Gastroesophageal sphincter (tissue), 3 donors: ENCODE measurements at regions not wholly inside any gene's neighbourhood (a gene's known extent, or its start where the extent isn't known, plus 50 kb on each side); places are given as distances from the start of the nearest gene placed in this dataset.

Experiments used
- POLR2A ChIP-seq, 2 donors: fragments of 450-650 bp; IDR thresholded peaks; one replicate each; pipeline ENCODE4 v1.6.1; 2017; ENCODE audit warnings: antibody characterized with exemption in 2 of 2, mild to moderate bottlenecking in 2 of 2, moderate library complexity in 1 of 2
- POLR2AphosphoS5 ChIP-seq: sonication (generic); formaldehyde crosslinking; IDR thresholded peaks from one replicate; pipeline ENCODE4 v1.6.1; 2017; ENCODE audit warnings: antibody characterized with exemption
- TF ChIP-seq, protein P1 (sequence below), 4 experiments: fragments of 200-600 bp in 2 of 4; fragments of 450-650 bp in 2 of 4; sonication (generic) in 1 of 4; IDR thresholded peaks; one replicate each; pipeline ENCODE4 v1.5.1; 2017 to 2019; ENCODE audit warnings: antibody characterized with exemption in 4 of 4, mild to moderate bottlenecking in 2 of 4, moderate library complexity in 2 of 4

DNA sequence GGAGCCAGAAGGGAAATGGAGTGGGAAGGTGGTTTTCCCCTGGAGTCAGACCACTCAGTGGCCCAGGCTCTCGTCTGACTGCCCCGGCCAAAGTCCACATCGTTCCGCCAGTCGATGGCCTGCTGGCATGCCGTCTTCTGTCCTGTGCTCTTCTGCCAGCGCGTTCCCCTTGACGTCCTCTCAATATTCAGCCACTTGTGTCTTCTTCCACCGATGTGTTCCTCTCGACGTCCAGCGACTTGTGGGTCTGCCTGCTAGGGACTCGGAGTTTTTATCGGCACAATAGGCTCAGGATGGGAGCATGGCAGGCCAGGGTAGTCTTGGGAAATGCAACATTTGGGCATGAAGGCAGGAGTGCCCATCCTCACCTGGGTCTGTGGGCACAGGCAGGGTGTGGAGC is 542.5 kb upstream of the LMCD1 start:
- TF ChIP-seq, protein P1, sequence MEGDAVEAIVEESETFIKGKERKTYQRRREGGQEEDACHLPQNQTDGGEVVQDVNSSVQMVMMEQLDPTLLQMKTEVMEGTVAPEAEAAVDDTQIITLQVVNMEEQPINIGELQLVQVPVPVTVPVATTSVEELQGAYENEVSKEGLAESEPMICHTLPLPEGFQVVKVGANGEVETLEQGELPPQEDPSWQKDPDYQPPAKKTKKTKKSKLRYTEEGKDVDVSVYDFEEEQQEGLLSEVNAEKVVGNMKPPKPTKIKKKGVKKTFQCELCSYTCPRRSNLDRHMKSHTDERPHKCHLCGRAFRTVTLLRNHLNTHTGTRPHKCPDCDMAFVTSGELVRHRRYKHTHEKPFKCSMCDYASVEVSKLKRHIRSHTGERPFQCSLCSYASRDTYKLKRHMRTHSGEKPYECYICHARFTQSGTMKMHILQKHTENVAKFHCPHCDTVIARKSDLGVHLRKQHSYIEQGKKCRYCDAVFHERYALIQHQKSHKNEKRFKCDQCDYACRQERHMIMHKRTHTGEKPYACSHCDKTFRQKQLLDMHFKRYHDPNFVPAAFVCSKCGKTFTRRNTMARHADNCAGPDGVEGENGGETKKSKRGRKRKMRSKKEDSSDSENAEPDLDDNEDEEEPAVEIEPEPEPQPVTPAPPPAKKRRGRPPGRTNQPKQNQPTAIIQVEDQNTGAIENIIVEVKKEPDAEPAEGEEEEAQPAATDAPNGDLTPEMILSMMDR (IDR thresholded peaks at IDR 0.05): no peak
- TF ChIP-seq POLR2AphosphoS5: no peak
- TF ChIP-seq POLR2A (IDR thresholded peaks at IDR 0.05): no peak
